ENCODE measurements at regions not wholly inside any gene's neighbourhood (a gene's known extent, or its start where the extent isn't known, plus 50 kb on each side); places are given as distances from the start of the nearest gene placed in this dataset.

GRCh38 chr7:52320610-52321009, 714.8 kb upstream of the POM121L12 start:
- no peaks in the 10 kb centered on the region for H3K4me1 Mint-ChIP-seq (ENCODE audit: low read depth)
- intact Hi-C loops (cut with micrococcal nuclease), result no loop called here
- no peaks in the 10 kb centered on the region for H3K27me3 Mint-ChIP-seq
- H3K27ac Mint-ChIP-seq, result no peak overlapping the region
- H3K36me3 Mint-ChIP-seq (ENCODE audit: low read depth), result no peaks in the 10 kb centered on the region
- no peak overlapping the region for H3K4me3 Mint-ChIP-seq
- peaks cover 69% of the 10 kb centered on the region for H3K9me3 Mint-ChIP-seq

GRCh38 chr7:52317921-52318320, 717.5 kb upstream of the POM121L12 start:
- Mint-ChIP-seq H3K4me3 (no peak overlapping the region), H3K27me3 (no peaks in the 10 kb centered on the region), H3K27ac (no peak overlapping the region), H3K36me3 (ENCODE audit: low read depth) (no peaks in the 10 kb centered on the region), H3K4me1 (ENCODE audit: low read depth) (no peaks in the 10 kb centered on the region), H3K9me3 (peaks cover 67% of the 10 kb centered on the region)
- intact Hi-C loops (cut with micrococcal nuclease), result no loop called here

GRCh38 chr7:52311886-52312285, 723.5 kb upstream of the POM121L12 start:
- no peaks in the 10 kb centered on the region for H3K4me1 Mint-ChIP-seq (ENCODE audit: low read depth)
- intact Hi-C loops (cut with micrococcal nuclease), result no loop called here

GRCh38 chr7:52309631-52310030, 725.8 kb upstream of the POM121L12 start:
- Mint-ChIP-seq H3K4me3 (no peak overlapping the region), H3K9me3 (peaks cover 19% of the 10 kb centered on the region), H3K4me1 (ENCODE audit: low read depth) (no peaks in the 10 kb centered on the region), H3K36me3 (ENCODE audit: low read depth) (no peaks in the 10 kb centered on the region), H3K27me3 (no peaks in the 10 kb centered on the region), H3K27ac (no peak overlapping the region)
- intact Hi-C loops (cut with micrococcal nuclease), result no loop called here

More at GRCh38 chr7:52311886-52312285, 723.5 kb upstream of the POM121L12 start:
- H3K27ac Mint-ChIP-seq, result no peak overlapping the region
- H3K4me3 Mint-ChIP-seq, result no peak overlapping the region
- peaks cover 35% of the 10 kb centered on the region for H3K9me3 Mint-ChIP-seq
- H3K27me3 Mint-ChIP-seq, result no peaks in the 10 kb centered on the region
- H3K36me3 Mint-ChIP-seq (ENCODE audit: low read depth), result no peaks in the 10 kb centered on the region

- Mint-ChIP-seq H3K27ac (no peak overlapping the region), H3K27me3 (no peaks in the 10 kb centered on the region), H3K4me1 (ENCODE audit: low read depth) (no peaks in the 10 kb centered on the region), H3K9me3 (peaks cover 6% of the 10 kb centered on the region), H3K36me3 (ENCODE audit: low read depth) (no peaks in the 10 kb centered on the region), H3K4me3 (no peak overlapping the region)
- intact Hi-C loops (cut with micrococcal nuclease), result no loop called here
These were observed 732.5 kb upstream of the POM121L12 start for GRCh38 chr7:52302765-52303520.

GRCh38 chr7:52297128-52297527, 738.3 kb upstream of the POM121L12 start:
- intact Hi-C loops (cut with micrococcal nuclease), result no loop called here
- peaks cover 26% of the 10 kb centered on the region for H3K9me3 Mint-ChIP-seq
- no peak overlapping the region for H3K27ac Mint-ChIP-seq
- H3K36me3 Mint-ChIP-seq (ENCODE audit: low read depth), result no peaks in the 10 kb centered on the region
- no peaks in the 10 kb centered on the region for H3K27me3 Mint-ChIP-seq
- H3K4me1 Mint-ChIP-seq (ENCODE audit: low read depth), result no peaks in the 10 kb centered on the region
- H3K4me3 Mint-ChIP-seq, result no peak overlapping the region

- intact Hi-C loops (cut with micrococcal nuclease), result no loop called here
- Mint-ChIP-seq H3K27me3 (no peaks in the 10 kb centered on the region), H3K9me3 (peaks cover 30% of the 10 kb centered on the region)
These were observed 740.5 kb upstream of the POM121L12 start for GRCh38 chr7:52294942-52295341.

GRCh38 chr7:52289247-52289646, 746.2 kb upstream of the POM121L12 start:
- no peaks in the 10 kb centered on the region for H3K4me1 Mint-ChIP-seq (ENCODE audit: low read depth)
- no peak overlapping the region for H3K27ac Mint-ChIP-seq
- H3K27me3 Mint-ChIP-seq, result no peaks in the 10 kb centered on the region
- intact Hi-C loops (cut with micrococcal nuclease), result no loop called here
- H3K4me3 Mint-ChIP-seq, result no peak overlapping the region
- H3K36me3 Mint-ChIP-seq (ENCODE audit: low read depth), result no peaks in the 10 kb centered on the region
- H3K9me3 Mint-ChIP-seq, result peaks cover 18% of the 10 kb centered on the region

More at GRCh38 chr7:52294942-52295341, 740.5 kb upstream of the POM121L12 start:
- no peaks in the 10 kb centered on the region for H3K36me3 Mint-ChIP-seq (ENCODE audit: low read depth)
- H3K4me1 Mint-ChIP-seq (ENCODE audit: low read depth), result no peaks in the 10 kb centered on the region
- no peak overlapping the region for H3K27ac Mint-ChIP-seq
- H3K4me3 Mint-ChIP-seq, result no peak overlapping the region

- Mint-ChIP-seq H3K27me3 (no peaks in the 10 kb centered on the region), H3K9me3 (peaks cover 30% of the 10 kb centered on the region), H3K27ac (no peak overlapping the region), H3K4me1 (ENCODE audit: low read depth) (no peaks in the 10 kb centered on the region), H3K36me3 (ENCODE audit: low read depth) (no peaks in the 10 kb centered on the region), H3K4me3 (no peak overlapping the region)
- intact Hi-C loops (cut with micrococcal nuclease), result no loop called here
These were observed 747.7 kb upstream of the POM121L12 start for GRCh38 chr7:52287698-52288097.

- H3K27ac Mint-ChIP-seq, result no peak overlapping the region
- H3K27me3 Mint-ChIP-seq, result no peaks in the 10 kb centered on the region
These were observed 749.7 kb upstream of the POM121L12 start for GRCh38 chr7:52285689-52286088.

GRCh38 chr7:52283335-52283734, 752.1 kb upstream of the POM121L12 start:
- intact Hi-C loops (cut with micrococcal nuclease), result no loop called here
- H3K27ac Mint-ChIP-seq, result no peak overlapping the region
- no peaks in the 10 kb centered on the region for H3K36me3 Mint-ChIP-seq (ENCODE audit: low read depth)
- H3K4me1 Mint-ChIP-seq (ENCODE audit: low read depth), result no peaks in the 10 kb centered on the region
- H3K9me3 Mint-ChIP-seq, result peaks cover 30% of the 10 kb centered on the region
- no peaks in the 10 kb centered on the region for H3K27me3 Mint-ChIP-seq
- H3K4me3 Mint-ChIP-seq, result no peak overlapping the region

More at GRCh38 chr7:52285689-52286088, 749.7 kb upstream of the POM121L12 start:
- intact Hi-C loops (cut with micrococcal nuclease), result no loop called here
- no peak overlapping the region for H3K4me3 Mint-ChIP-seq
- H3K4me1 Mint-ChIP-seq (ENCODE audit: low read depth), result no peaks in the 10 kb centered on the region
- H3K36me3 Mint-ChIP-seq (ENCODE audit: low read depth), result no peaks in the 10 kb centered on the region
- peaks cover 28% of the 10 kb centered on the region for H3K9me3 Mint-ChIP-seq

GRCh38 chr7:52273685-52274610, 761.5 kb upstream of the POM121L12 start:
- Mint-ChIP-seq H3K4me1 (ENCODE audit: low read depth) (peaks cover 5% of the 10 kb centered on the region), H3K4me3 (no peak overlapping the region), H3K27ac (peak overlapping the region; percentile 18), H3K9me3 (peaks cover 26% of the 10 kb centered on the region), H3K27me3 (peaks cover 3% of the 10 kb centered on the region), H3K36me3 (ENCODE audit: low read depth) (no peaks in the 10 kb centered on the region)
- intact Hi-C loops (cut with micrococcal nuclease), result no loop called here

- Mint-ChIP-seq H3K9me3 (peaks cover 13% of the 10 kb centered on the region), H3K36me3 (ENCODE audit: low read depth) (no peaks in the 10 kb centered on the region), H3K4me1 (ENCODE audit: low read depth) (peaks cover 5% of the 10 kb centered on the region), H3K27ac (no peak overlapping the region), H3K27me3 (peaks cover 3% of the 10 kb centered on the region), H3K4me3 (no peak overlapping the region)
- intact Hi-C loops (cut with micrococcal nuclease), result no loop called here
These were observed 763.7 kb upstream of the POM121L12 start for GRCh38 chr7:52271703-52272102.

GRCh38 chr7:52270301-52270700, 765.1 kb upstream of the POM121L12 start:
- Mint-ChIP-seq H3K27ac (no peak overlapping the region), H3K27me3 (peaks cover 3% of the 10 kb centered on the region), H3K4me3 (no peak overlapping the region), H3K9me3 (peaks cover 9% of the 10 kb centered on the region), H3K36me3 (ENCODE audit: low read depth) (no peaks in the 10 kb centered on the region), H3K4me1 (ENCODE audit: low read depth) (peaks cover 5% of the 10 kb centered on the region)
- intact Hi-C loops (cut with micrococcal nuclease), result no loop called here

Measured in dendritic cell treated with granulocyte-macrophage colony-stimulating factor and Interleukin-4, amounts not matched to agents 40 ng/mL and 50 ng/mL, for 4 days (primary cell).